ENCODE measurements at regions not wholly inside any gene's neighbourhood (a gene's known extent, or its start where the extent isn't known, plus 50 kb on each side); places are given as distances from the start of the nearest gene placed in this dataset.

- TF ChIP-seq SIN3A (IDR thresholded peaks at IDR 0.05; ENCODE audit: borderline replicate concordance, insufficient read depth, low read length) (no peak), POLR2AphosphoS5 (IDR thresholded peaks at IDR 0.05; ENCODE audit: low read depth, low read length) (no peak), TAF1 (IDR thresholded peaks at IDR 0.05; ENCODE audit: borderline replicate concordance, insufficient read depth, low read length) (no peak), REST (IDR thresholded peaks at IDR 0.05; ENCODE audit: insufficient read depth in 1 of 2, low read depth in 2 of 2, low read length in 2 of 2) (no peak), FOXP2 (optimal IDR thresholded peaks at IDR 0.05; ENCODE audit: borderline replicate concordance, extremely low read depth, extremely low read length, insufficient read depth) (no peak)
Measured at GRCh38 chr2:151042964-151043363, 218.7 kb downstream of the RBM43 start.

GRCh38 chr2:151040039-151040438 is 221.6 kb downstream of the RBM43 start:
- TF ChIP-seq SIN3A (IDR thresholded peaks at IDR 0.05; ENCODE audit: borderline replicate concordance, insufficient read depth, low read length) (no peak), REST (IDR thresholded peaks at IDR 0.05; ENCODE audit: insufficient read depth in 1 of 2, low read depth in 2 of 2, low read length in 2 of 2) (0 out of 4 replicates have a peak, but pooled peaks of 1 of the 2 experiments have one; percentile 11), FOXP2 (optimal IDR thresholded peaks at IDR 0.05; ENCODE audit: borderline replicate concordance, extremely low read depth, extremely low read length, insufficient read depth) (no peak), TAF1 (IDR thresholded peaks at IDR 0.05; ENCODE audit: borderline replicate concordance, insufficient read depth, low read length) (no peak), POLR2AphosphoS5 (IDR thresholded peaks at IDR 0.05; ENCODE audit: low read depth, low read length) (no peak)

- TF ChIP-seq REST (IDR thresholded peaks at IDR 0.05; ENCODE audit: insufficient read depth in 1 of 2, low read depth in 2 of 2, low read length in 2 of 2) (no peak), SIN3A (IDR thresholded peaks at IDR 0.05; ENCODE audit: borderline replicate concordance, insufficient read depth, low read length) (no peak), FOXP2 (optimal IDR thresholded peaks at IDR 0.05; ENCODE audit: borderline replicate concordance, extremely low read depth, extremely low read length, insufficient read depth) (no peak), POLR2AphosphoS5 (IDR thresholded peaks at IDR 0.05; ENCODE audit: low read depth, low read length) (no peak), TAF1 (IDR thresholded peaks at IDR 0.05; ENCODE audit: borderline replicate concordance, insufficient read depth, low read length) (no peak)
Measured at GRCh38 chr2:151038516-151038915, 223.1 kb downstream of the RBM43 start.

- TF ChIP-seq REST (IDR thresholded peaks at IDR 0.05; ENCODE audit: insufficient read depth in 1 of 2, low read depth in 2 of 2, low read length in 2 of 2) (no peak), FOXP2 (optimal IDR thresholded peaks at IDR 0.05; ENCODE audit: borderline replicate concordance, extremely low read depth, extremely low read length, insufficient read depth) (no peak), TAF1 (IDR thresholded peaks at IDR 0.05; ENCODE audit: borderline replicate concordance, insufficient read depth, low read length) (no peak), SIN3A (IDR thresholded peaks at IDR 0.05; ENCODE audit: borderline replicate concordance, insufficient read depth, low read length) (no peak), POLR2AphosphoS5 (IDR thresholded peaks at IDR 0.05; ENCODE audit: low read depth, low read length) (no peak)
Measured at GRCh38 chr2:151037434-151037833, 224.2 kb downstream of the RBM43 start.

Measured in PFSK-1 (cell line).